ENCODE measurements at regions not wholly inside any gene's neighbourhood (a gene's known extent, or its start where the extent isn't known, plus 50 kb on each side); places are given as distances from the start of the nearest gene placed in this dataset.

DNA sequence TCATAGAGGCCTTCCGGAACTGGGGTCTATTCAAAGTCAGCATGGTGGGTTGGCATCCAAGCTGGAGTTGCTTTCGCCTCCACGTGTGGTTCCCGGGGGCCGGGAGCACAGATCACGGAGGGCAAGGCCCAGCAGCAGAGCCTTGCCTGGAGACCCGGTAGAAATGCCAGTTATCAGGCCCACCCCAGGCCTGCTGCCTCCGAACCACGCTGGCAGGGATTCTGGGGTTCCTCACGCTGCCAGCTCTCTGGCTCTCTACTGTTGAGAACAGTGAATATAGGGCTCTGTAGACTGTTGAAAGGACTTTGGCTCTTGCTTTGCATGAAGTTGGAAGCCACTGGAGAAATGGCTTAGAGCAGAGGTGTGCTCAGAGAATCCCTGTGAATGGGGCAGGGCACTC lies 127.5 kb downstream of the RIPK4 start:
- Histone ChIP-seq H3K4me3 (no peak overlapping the region), H3K36me3 (replicated peaks in 1 of 2; ENCODE audit: insufficient read depth in 1 of 2, low read depth in 2 of 2) (no peaks in the 10 kb centered on the region), H3K27ac (no peak overlapping the region), H3K9me3 (no peaks in the 10 kb centered on the region), H3K27me3 (no peaks in the 10 kb centered on the region), H3K4me1 (no peaks in the 10 kb centered on the region)
- TF ChIP-seq POLR2A (IDR thresholded peaks at IDR 0.05): no peak
- TF ChIP-seq, protein P1, sequence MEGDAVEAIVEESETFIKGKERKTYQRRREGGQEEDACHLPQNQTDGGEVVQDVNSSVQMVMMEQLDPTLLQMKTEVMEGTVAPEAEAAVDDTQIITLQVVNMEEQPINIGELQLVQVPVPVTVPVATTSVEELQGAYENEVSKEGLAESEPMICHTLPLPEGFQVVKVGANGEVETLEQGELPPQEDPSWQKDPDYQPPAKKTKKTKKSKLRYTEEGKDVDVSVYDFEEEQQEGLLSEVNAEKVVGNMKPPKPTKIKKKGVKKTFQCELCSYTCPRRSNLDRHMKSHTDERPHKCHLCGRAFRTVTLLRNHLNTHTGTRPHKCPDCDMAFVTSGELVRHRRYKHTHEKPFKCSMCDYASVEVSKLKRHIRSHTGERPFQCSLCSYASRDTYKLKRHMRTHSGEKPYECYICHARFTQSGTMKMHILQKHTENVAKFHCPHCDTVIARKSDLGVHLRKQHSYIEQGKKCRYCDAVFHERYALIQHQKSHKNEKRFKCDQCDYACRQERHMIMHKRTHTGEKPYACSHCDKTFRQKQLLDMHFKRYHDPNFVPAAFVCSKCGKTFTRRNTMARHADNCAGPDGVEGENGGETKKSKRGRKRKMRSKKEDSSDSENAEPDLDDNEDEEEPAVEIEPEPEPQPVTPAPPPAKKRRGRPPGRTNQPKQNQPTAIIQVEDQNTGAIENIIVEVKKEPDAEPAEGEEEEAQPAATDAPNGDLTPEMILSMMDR (IDR thresholded peaks at IDR 0.05): no peak
- WGBS, 2 donors: 89 to 97% methylated on average over 4 to 10 of the region's 10 CpGs
- ATAC-seq: no peak
- intact Hi-C loops (cut with DNase I): no loop called here
- DNase-seq: no peak

DNA sequence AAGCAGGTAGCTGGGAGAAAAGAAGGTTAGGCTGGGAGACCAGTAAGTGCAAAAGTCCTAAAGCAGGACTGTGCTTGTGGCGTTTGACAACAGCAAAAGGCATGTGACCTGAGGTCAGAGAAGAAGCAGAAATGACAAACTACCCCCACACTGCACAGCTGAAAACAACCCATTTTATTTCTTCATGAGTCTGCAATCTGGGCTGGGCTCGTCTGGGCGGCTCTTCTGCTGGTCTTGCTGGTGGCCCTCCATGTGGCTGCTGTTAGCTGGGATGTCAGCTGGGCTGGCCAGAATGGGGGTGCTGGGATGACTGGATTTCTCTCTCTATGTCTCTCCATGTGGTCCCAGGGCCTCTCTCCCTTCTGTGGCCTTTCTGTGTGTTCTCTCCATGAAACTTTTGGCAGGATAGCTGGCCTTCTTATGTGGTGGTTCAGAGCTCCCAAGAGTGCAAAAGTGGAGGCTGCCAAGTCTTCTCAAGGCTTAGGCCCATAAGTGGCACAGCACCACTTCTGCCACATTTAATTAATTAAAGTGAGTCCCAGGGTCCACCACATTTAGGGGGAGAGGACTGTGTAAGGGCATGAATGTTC lies 128.6 kb downstream of the RIPK4 start:
- Histone ChIP-seq H3K27ac (no peak overlapping the region), H3K9me3 (no peaks in the 10 kb centered on the region), H3K4me3 (no peak overlapping the region), H3K27me3 (no peaks in the 10 kb centered on the region), H3K36me3 (replicated peaks in 1 of 2; ENCODE audit: insufficient read depth in 1 of 2, low read depth in 2 of 2) (no peaks in the 10 kb centered on the region), H3K4me1 (no peaks in the 10 kb centered on the region)
- no peak for ATAC-seq
- no peak for TF ChIP-seq POLR2A (IDR thresholded peaks at IDR 0.05)
- TF ChIP-seq, protein P1 (IDR thresholded peaks at IDR 0.05): no peak
- no peak for DNase-seq
- WGBS, 2 donors: 90 to 94% methylated on average over 2 to 3 of the region's 3 CpGs
- intact Hi-C loops (cut with DNase I): no loop called here

DNA sequence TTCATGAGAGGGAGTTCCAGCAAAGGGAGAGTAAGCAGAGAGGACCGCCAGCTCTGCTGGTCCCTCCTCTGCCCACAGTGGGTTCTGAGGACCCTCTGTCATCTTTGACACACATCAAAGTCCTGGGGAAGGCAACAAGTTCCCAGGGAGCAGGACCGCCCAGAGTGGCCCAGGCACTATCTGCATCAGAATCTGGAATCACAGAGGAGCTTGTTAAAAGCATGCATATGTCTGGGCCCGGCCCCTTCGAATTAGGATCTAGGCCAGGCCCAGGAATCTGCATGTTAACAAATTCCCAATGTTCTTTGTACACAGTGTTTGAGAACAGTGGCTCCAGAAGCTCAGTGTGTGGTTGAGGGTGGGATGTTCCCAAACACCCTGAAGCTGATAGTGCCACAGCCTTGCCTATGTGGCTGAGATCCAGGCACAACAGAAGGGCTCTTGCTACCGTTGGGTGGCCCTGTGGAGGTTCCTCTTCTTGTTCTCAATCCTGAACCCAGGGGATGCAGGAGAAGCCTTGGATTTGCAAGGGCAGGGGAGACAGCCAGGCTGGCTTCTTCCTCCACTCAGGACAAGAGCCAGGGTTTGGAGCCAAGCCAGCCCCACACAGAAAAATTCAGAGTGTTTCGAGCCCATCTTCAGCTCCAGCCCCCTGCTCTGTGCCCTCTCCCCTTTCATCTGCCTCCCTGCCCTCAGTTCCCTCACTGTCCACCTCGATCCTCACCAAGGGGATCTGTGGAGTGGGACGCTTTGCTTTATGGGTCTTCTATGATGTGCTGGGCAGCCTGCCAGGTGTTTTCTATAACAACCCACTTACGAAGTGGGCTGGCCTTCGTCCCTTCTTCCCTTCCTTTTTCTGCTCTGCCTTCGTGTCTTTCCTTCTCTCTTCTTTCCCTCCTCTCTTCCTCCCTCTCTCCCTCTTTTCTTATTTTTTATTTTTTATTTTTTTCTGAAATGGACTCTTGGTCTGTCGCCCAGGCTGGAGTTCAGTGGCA lies 129.0 kb upstream of the TMPRSS2 start:
- intact Hi-C loops (cut with DNase I): no loop called here
- no peak for DNase-seq
- Histone ChIP-seq H3K27ac (no peak overlapping the region), H3K4me3 (no peak overlapping the region), H3K27me3 (no peaks in the 10 kb centered on the region), H3K36me3 (replicated peaks in 1 of 2; ENCODE audit: insufficient read depth in 1 of 2, low read depth in 2 of 2) (no peaks in the 10 kb centered on the region), H3K4me1 (peaks cover 6% of the 10 kb centered on the region), H3K9me3 (no peaks in the 10 kb centered on the region)
- no peak for ATAC-seq
- 79 to 88% methylated on average over 10 to 12 of the region's 12 CpGs for WGBS, 2 donors
- TF ChIP-seq POLR2A (IDR thresholded peaks at IDR 0.05): no peak
- TF ChIP-seq, protein P1 (IDR thresholded peaks at IDR 0.05): no peak

DNA sequence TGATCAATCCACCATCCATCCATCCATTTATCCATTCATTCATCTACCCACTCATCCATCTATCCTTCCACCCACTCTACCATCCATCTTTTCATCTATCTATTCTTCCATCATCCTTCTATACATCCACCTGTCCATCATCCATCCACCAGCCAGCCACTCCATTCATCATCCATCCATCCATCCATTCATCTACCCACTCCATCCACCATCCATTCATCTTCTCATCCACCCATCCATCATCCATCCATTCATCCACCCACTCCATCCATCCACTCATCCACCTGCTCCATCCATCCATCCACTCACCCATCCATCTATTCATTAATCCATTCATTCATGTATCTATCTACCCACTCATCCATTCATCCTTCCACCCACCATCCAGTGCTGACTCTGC lies 127.9 kb upstream of the TMPRSS2 start:
- Histone ChIP-seq H3K9me3 (no peaks in the 10 kb centered on the region), H3K4me1 (peaks cover 6% of the 10 kb centered on the region), H3K27ac (no peak overlapping the region), H3K36me3 (replicated peaks in 1 of 2; ENCODE audit: insufficient read depth in 1 of 2, low read depth in 2 of 2) (no peaks in the 10 kb centered on the region), H3K4me3 (no peak overlapping the region), H3K27me3 (no peaks in the 10 kb centered on the region)
- DNase-seq (no peak), ATAC-seq (no peak)
- intact Hi-C loops (cut with DNase I): no loop called here
- TF ChIP-seq, protein P1 (IDR thresholded peaks at IDR 0.05): no peak
- no peak for TF ChIP-seq POLR2A (IDR thresholded peaks at IDR 0.05)
